HG03025 (cell line): ENCODE measurements at regions not wholly inside any gene's neighbourhood (a gene's known extent, or its start where the extent isn't known, plus 50 kb on each side); places are given as distances from the start of the nearest gene placed in this dataset.

ENCODE experiments used
- ATAC-seq: cut with Tn5 transposase; IDR thresholded peaks from one replicate; pipeline ENCODE4 v1.9.1; 2021; ENCODE audit warnings: mild to moderate bottlenecking, moderate library complexity; ENCODE audit not compliant: unreplicated experiment, low FRiP score

GRCh38 chr10:36712695-36713094 lies 412.7 kb upstream of the ANKRD30A start:
- no peak for ATAC-seq

- no peak for ATAC-seq
Observed at GRCh38 chr10:36711361-36711760, 414.0 kb upstream of the ANKRD30A start.

DNA sequence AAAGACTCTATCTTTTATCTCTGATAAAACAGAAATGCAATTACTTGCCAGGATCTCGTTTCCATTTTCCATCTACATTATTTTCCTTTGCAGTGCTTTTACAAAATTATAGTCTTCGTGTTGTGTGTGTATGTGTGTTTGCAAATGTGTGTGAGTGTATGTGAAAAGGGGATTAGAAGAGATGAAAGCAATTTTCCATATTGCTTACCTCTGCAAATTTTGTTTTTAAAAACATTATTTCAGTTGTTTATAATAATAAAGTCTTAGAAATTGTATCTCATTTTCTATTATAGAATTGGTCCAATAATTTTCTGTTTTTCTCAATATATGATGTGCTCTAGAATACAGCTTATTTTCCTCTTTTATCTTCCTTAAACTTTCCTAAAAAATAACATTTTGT lies 421.3 kb upstream of the ANKRD30A start:
- no peak for ATAC-seq

GRCh38 chr10:36703179-36703578 lies 422.2 kb upstream of the ANKRD30A start:
- ATAC-seq = no peak

GRCh38 chr10:36700123-36700522 lies 425.3 kb upstream of the ANKRD30A start:
- no peak for ATAC-seq

DNA sequence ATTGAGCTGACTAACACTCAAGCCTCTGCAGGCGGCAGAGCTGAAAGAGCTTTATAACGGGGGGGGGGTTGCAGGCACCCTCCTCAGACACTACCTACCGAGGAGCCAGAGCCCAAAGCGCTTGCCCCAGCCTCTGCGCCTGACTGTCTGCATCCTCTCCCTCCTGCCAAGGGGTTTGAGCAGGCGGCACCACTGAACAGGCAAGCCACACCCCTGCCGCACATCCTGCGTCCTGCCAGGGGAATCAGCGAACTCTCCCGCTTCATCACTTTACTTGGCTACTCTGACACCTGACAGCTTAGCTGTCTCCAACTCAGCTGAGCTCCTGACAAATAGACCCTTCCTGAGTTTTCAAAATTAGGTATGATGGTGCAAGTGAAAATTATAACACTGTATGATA lies 432.6 kb upstream of the ANKRD30A start:
- ATAC-seq = no peak

DNA sequence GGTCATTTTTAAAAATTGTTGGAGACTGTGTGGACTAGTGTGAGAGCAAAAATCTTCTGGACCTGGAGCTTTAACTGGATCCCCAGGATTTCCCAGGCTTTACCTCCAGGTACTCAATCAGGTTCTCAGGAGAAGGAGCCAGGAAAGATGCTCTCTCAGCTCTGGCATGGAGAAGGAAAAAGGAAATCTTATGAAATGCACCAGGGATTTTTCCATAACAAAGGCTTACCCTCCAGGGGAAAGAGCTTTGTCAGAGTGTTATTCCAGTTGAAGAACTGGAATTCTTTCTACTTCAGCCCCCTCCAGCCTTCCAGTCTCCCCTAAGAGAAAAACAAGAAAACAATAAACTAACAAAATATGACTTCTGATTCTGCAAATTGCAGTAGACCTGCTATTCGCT lies 436.7 kb upstream of the ANKRD30A start:
- ATAC-seq = no peak

GRCh38 chr10:36683421-36683820 lies 442.0 kb upstream of the ANKRD30A start:
- no peak for ATAC-seq

GRCh38 chr10:36681751-36682632 lies 443.4 kb upstream of the ANKRD30A start:
- ATAC-seq = no peak

GRCh38 chr10:36679554-36679953 lies 445.8 kb upstream of the ANKRD30A start:
- ATAC-seq = no peak

DNA sequence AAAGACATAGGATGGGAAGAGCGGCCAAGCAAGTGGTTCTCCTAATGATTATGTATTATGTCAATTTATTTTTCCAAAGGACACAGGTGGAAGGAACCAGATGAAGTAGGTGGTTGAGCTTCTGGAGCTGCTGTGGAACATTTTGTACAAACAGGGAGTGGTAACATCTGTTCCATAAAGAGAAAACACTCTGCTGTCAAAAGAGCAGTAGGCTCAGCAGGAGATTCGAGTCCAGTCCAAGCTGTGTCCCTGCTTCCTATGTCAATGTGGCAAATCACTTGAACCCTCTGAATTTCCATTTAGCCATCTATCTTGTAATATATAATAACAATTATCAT lies 448.0 kb upstream of the ANKRD30A start:
- no peak for ATAC-seq

DNA sequence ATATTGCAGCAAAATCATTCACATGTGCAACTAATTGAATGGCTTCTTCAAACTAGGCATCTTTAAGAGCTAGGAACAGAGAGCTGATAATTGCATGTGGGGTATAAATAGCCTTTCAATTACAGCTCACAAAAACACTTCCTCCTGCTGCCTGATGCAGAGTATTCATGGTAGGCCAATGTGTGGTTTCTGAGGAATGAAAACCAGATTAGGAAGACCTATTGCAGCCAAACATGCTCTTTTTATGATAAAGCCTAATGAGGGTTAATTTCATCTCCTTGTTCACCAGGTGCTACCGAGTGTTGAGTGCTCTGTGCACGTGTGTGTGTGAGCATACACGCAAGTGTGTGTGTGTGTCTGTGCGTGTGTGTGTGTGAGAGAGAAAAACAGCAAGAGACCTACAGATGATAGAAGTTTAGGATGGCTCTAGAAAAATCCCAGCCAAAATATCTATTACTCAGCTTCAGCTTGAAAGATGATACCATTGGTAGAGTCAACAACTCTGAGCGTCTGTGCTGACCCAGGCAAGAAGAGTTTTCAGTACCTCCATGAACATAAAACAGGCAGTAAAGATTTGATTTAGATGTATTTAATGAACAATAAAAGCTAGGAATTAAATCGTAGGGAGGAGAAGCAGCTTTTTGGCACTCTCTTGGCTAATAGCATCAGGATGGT lies 448.5 kb upstream of the ANKRD30A start:
- no peak for ATAC-seq

GRCh38 chr10:36676321-36676720 lies 449.1 kb upstream of the ANKRD30A start:
- no peak for ATAC-seq

- ATAC-seq = no peak
Observed at GRCh38 chr10:36675458-36675880, 449.9 kb upstream of the ANKRD30A start.

- no peak for ATAC-seq
Observed at GRCh38 chr10:36671607-36672006, 453.8 kb upstream of the ANKRD30A start.

- no peak for ATAC-seq
Observed at GRCh38 chr10:36670621-36671402, 454.6 kb upstream of the ANKRD30A start.

DNA sequence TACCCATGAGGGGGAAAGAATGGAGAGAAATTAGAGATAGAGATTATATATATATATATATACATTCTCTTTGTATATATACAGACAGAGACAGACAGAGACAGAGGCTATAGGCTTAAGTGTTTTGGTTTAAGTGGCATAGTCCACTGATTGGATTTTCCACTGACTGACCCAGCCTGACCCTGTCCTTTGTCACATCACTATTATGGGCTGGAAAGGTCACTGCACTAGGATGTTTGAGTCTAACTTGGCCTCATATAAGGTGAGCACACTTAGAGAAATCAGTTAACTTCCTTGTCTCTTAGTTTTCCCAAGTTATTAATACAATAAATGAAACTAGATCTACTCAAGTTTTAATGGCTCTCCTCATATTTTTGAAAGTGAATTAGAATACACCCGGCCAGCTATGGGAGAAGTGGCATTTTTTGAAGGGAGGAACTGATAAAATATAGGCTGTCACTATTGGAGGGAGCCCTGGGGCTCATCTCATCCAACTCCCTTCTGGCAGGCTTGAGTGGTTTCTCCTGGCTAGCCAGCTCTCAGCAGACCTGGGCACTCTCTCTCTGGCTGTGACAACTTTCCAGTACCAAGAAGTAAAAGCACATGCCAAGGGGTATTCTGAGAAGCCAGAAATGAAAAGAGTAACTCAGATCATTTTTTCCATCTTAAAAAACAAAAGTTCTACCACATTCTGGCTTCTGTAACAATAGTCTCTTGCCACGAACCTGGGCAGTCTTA lies 455.6 kb upstream of the ANKRD30A start:
- no peak for ATAC-seq

DNA sequence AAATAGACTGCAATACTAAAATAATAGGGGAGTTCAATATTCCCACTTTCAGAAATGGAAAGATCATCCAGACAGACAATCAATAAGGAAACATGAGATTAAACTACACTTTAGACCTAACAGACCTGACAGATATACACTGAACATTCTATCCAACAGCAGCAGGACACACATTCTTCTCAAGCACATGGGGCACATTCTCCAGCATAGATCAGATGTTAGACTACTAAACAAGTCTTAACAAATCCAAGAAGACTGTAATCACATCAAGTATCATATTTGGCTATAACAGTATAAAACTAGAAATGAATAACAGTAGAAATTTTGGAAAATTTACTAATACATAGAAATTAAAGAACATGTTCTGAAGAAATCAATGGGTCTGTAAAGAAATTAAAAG lies 458.9 kb upstream of the ANKRD30A start:
- no peak for ATAC-seq

- ATAC-seq = no peak
Observed at GRCh38 chr10:36662571-36662970, 462.8 kb upstream of the ANKRD30A start.

- ATAC-seq = no peak
Observed at GRCh38 chr10:36650274-36650673, 475.1 kb upstream of the ANKRD30A start.

- ATAC-seq = no peak
Observed at GRCh38 chr10:36647540-36647939, 477.9 kb upstream of the ANKRD30A start.
